ENCODE measurements at regions not wholly inside any gene's neighbourhood (a gene's known extent, or its start where the extent isn't known, plus 50 kb on each side); places are given as distances from the start of the nearest gene placed in this dataset.

DNA sequence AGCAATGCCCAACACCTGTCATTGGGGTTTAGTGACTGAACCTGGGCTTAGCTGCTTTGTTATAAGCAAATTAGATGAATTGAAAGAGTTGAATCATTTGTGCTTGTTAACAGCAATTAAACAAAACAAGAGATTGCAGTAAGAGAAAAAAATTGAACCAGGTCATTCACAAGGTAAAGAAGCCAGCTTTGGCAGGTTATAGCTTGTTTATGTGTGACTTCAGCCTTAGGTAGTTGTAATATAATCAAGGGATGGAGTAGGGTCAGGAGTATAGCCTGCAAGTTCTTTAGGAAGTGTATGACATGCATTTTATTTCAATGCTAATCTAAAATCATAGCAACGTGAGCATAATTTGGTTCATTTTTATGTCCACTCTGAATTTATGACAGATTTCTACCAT, 63.4 kb upstream of the PLEKHG3 start:
- TF ChIP-seq EZH2 (IDR thresholded peaks at IDR 0.05; ENCODE audit: borderline replicate concordance, low read depth, low read length, severe bottlenecking) (no peak), POLR2AphosphoS5 (IDR thresholded peaks at IDR 0.05; ENCODE audit: insufficient read depth, low read depth, low read length) (no peak), POLR2A (IDR thresholded peaks at IDR 0.05; ENCODE audit: low read depth, low read length) (no peak), GATA2 (IDR thresholded peaks at IDR 0.05; ENCODE audit: insufficient read depth, insufficient read length, low read depth, low read length) (no peak), FOS (IDR thresholded peaks at IDR 0.05; ENCODE audit: borderline replicate concordance, insufficient read depth, low read length) (no peak), JUN (IDR thresholded peaks at IDR 0.05; ENCODE audit: borderline replicate concordance, insufficient read depth, insufficient read length, low read depth) (no peak), MAX (IDR thresholded peaks at IDR 0.05; ENCODE audit: insufficient read depth, insufficient read length) (no peak), MYC (IDR thresholded peaks at IDR 0.05; ENCODE audit: low read depth, low read length) (no peak)
- TF ChIP-seq, protein P1, sequence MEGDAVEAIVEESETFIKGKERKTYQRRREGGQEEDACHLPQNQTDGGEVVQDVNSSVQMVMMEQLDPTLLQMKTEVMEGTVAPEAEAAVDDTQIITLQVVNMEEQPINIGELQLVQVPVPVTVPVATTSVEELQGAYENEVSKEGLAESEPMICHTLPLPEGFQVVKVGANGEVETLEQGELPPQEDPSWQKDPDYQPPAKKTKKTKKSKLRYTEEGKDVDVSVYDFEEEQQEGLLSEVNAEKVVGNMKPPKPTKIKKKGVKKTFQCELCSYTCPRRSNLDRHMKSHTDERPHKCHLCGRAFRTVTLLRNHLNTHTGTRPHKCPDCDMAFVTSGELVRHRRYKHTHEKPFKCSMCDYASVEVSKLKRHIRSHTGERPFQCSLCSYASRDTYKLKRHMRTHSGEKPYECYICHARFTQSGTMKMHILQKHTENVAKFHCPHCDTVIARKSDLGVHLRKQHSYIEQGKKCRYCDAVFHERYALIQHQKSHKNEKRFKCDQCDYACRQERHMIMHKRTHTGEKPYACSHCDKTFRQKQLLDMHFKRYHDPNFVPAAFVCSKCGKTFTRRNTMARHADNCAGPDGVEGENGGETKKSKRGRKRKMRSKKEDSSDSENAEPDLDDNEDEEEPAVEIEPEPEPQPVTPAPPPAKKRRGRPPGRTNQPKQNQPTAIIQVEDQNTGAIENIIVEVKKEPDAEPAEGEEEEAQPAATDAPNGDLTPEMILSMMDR (IDR thresholded peaks at IDR 0.05; ENCODE audit: extremely low read depth in 1 of 2, insufficient read depth in 1 of 2, low read depth in 1 of 2, low read length in 2 of 2): no peak
- no peaks in the 10 kb centered on the region for H3K9me3 ChIP-seq (replicated peaks; ENCODE audit: control insufficient read depth, insufficient read depth, low read length)
- no peak overlapping the region for H3K4me2 ChIP-seq (ENCODE audit: insufficient read depth, low read length)
- intact Hi-C loops (cut with micrococcal nuclease) (no loop called here), dilution Hi-C loops (cut with MboI; ENCODE audit: extremely low pct_ligation_motif_present, low sequenced_read_pairs) (no loop called here)
- no TSS peak for BruUV-seq (replicated peaks)
- FAIRE-seq (no peak), DNase-seq (ENCODE audit: low read depth, low spot score) (no peak)
- no peak overlapping the region for H2AFZ ChIP-seq (ENCODE audit: low read depth, low read length)
- H4K20me1 ChIP-seq (replicated peaks; ENCODE audit: control insufficient read depth, extremely low read depth, insufficient read depth, low read length): no peaks in the 10 kb centered on the region
- H3K4me1 ChIP-seq (ENCODE audit: control insufficient read depth, extremely low read depth, insufficient read depth, low read length): no peaks in the 10 kb centered on the region
- no peak overlapping the region for H3K4me3 ChIP-seq (replicated peaks in 1 of 3; ENCODE audit: insufficient read depth in 1 of 3, low read depth in 1 of 3, low read length in 3 of 3)
- no peaks in the 10 kb centered on the region for H3K36me3 ChIP-seq (ENCODE audit: control insufficient read depth in 2 of 2, extremely low read depth in 1 of 2, insufficient read depth in 2 of 2, low read length in 2 of 2)
- H3K9me1 ChIP-seq (replicated peaks; ENCODE audit: control insufficient read depth, extremely low read depth, insufficient read depth, low read length): no peaks in the 10 kb centered on the region
- no peak overlapping the region for H3K27ac ChIP-seq (ENCODE audit: insufficient read depth, low read depth, low read length)
- no peak overlapping the region for H3K9ac ChIP-seq (replicated peaks; ENCODE audit: extremely low read depth, insufficient read depth, low read length)
- peaks cover 12% of the 10 kb centered on the region in 2 experiments for H3K27me3 ChIP-seq (ENCODE audit: control insufficient read depth in 2 of 2, insufficient read depth in 2 of 2, low read length in 2 of 2)
- H3K79me2 ChIP-seq (ENCODE audit: control insufficient read depth, insufficient read depth, low read length): no peaks in the 10 kb centered on the region
- ChIA-PET POLR2A (no interaction called here), CTCF (interaction anchor here (0.9 to 1.3 kb wide), 2 partner anchors 10 to 130 kb away, joined by 3 to 4 read pairs; no protein-coding TSS in a partner anchor)

All from endothelial cell of umbilical vein (primary cell).